ENCODE measurements at regions not wholly inside any gene's neighbourhood (a gene's known extent, or its start where the extent isn't known, plus 50 kb on each side); places are given as distances from the start of the nearest gene placed in this dataset.

DNA sequence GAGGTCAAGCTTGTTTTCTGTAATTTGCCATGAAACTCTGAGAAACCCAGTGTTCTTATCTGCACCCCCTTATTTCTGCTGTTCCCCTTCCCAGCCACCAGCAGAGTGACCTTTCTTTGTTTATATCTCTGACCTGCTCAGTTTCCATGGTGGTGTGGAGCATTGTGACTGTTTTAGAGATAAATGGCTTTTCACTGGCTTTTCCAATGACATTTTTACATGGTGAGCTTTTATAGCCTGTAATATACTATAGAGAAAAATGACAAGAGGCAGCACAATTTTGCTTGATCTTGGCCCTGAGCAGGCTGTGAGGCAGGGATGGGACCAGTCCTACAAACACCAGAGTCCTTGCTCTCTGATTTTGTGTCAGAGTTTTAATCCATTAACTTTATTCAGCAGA, 233.9 kb downstream of the FAT3 start:
- TF ChIP-seq FOXM1 (IDR thresholded peaks at IDR 0.05; ENCODE audit: borderline replicate concordance) (no peak), FOXA1 (IDR thresholded peaks at IDR 0.05) (no peak), ELF4 (IDR thresholded peaks at IDR 0.05) (no peak), SUZ12 (IDR thresholded peaks at IDR 0.05) (no peak), SP1 (IDR thresholded peaks at IDR 0.05) (no peak), ARNT (IDR thresholded peaks at IDR 0.05) (no peak), BHLHE40 (IDR thresholded peaks at IDR 0.05; ENCODE audit: borderline replicate concordance) (no peak)

All from HEK293T (cell line).